Stimulated activated CD4-positive, alpha-beta T cell treated with anti-CD3 and anti-CD28 coated beads, Interleukin-1b, Interleukin-23, amount 100 ng/mL, for 48 hours (primary cell): ENCODE measurements at regions not wholly inside any gene's neighbourhood (a gene's known extent, or its start where the extent isn't known, plus 50 kb on each side); places are given as distances from the start of the nearest gene placed in this dataset.

Experiments used
- DNase-seq: peaks from one replicate; pipeline ENCODE4 v3.0.0-alpha.2; 2020

- peak; percentile 20 for DNase-seq
Measured at GRCh38 chr10:7507887-7508726, 97.3 kb upstream of the SFMBT2 start.

DNA sequence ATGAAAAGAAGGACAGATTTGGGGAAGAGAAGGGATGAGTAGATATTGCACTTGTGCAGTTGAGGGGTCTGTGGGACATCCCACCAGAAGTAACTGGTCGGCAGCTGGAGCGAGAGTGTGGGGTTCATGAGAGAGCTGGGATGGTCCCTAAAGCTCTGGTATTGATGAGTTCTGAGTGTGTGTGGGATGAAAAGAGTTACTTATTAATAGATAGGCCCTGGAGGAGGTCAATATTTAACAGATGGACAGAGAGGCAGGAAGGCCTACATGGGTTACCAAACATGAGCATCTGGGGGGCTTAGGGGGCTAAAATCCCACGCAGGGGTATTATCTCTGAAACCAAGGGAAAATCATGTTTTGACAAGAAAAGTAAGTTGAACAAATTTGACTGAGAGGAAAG, 95.7 kb upstream of the SFMBT2 start:
- DNase-seq = no peak

DNA sequence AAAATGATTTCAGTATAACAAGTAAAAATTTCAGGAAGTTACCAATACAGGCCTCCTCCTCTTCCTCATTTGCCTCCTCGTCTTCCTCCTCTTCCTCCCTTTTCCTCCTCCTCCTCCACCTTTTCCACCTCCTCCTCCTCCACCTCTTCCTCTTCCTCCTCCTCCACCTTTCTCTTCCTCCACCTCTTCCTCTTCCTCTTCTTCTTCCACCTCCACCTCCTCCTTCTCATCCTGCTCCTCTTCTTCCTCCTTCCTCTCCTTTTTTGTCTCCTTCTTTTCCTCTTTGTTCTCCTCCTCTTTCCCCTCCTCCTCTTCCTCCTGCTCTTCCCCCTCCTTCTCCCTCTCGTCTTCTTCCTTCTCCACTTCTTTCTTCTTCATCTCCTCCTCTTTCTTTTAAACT, 94.4 kb upstream of the SFMBT2 start:
- DNase-seq = no peak

DNA sequence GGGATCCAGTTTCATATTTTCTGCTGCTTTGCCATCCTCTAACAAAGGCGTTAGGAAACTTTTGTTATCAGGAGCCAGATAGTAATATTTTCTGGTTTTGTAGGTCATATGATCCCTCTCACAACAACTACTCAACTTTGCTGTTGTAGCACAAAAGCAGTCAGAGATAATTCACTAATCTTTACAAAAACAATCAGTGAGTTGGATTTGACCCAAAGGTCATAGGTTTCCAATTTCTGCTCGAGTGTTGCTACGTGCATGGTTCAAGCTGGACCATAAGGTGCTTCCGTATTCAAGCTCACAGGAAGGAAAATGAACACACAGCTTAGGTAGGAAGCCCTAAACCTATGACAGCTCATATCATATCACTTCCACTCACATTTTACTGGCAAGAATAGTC, 92.4 kb upstream of the SFMBT2 start:
- no peak for DNase-seq

DNA sequence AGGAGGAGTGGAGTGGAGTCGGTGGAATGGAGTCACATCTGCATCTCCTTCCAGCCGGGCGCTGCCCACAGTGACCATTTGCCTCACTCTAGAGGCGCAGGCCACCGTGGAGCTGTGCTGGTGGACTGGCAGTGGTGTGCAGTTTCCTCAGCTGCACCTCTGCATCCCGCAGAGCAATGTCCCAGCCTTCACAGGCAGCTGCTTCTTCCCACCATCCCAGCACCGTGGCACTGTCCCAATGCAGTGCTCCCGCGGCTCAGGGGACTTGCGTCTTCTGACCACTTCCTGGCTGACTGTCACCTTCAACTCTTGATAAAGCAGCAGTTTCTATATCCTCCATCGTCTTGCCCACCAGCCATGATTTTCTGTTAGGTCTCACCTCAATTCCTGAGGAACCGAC, 90.3 kb upstream of the SFMBT2 start:
- no peak for DNase-seq

GRCh38 chr10:7498111-7498510, 87.3 kb upstream of the SFMBT2 start:
- no peak for DNase-seq

DNA sequence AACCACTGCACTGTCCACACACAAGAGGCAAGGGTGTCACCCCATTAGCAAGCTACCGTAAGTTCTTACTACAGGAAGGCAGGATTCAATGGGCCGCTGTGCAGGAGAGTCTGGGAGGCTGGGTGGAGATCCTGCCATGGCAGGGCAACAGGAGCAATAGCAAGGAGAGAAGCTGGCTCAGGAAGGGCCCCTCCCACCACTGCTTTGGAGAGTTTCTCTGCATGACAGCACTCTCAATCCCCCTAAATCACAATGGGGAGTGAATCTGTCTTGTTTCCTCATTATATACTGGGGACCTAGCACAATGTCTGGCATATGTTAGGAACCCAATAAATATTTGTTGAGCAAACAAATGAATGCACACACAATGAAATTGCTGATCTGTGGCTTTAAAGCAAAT, 83.2 kb upstream of the SFMBT2 start:
- DNase-seq = no peak

DNA sequence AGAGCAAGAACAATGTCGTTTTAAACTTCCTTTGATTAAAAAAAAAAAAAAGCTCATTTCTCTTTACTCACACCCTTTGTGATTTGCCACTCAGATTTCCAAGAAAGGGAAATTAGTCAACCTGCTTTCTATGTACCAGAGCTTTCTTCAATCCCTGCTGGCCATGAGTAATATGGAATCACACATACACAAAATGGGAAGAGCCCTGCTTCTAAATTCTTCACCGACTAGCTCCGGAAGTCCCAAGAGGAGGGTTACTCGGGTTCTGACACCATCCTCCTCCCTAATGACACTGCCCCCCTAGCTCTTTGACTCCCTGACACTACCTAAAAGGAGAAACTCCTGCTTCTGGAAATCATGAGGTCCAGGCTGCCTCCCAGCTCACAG, 81.8 kb upstream of the SFMBT2 start:
- no peak for DNase-seq

GRCh38 chr10:7491949-7492659, 81.3 kb upstream of the SFMBT2 start:
- DNase-seq = no peak

DNA sequence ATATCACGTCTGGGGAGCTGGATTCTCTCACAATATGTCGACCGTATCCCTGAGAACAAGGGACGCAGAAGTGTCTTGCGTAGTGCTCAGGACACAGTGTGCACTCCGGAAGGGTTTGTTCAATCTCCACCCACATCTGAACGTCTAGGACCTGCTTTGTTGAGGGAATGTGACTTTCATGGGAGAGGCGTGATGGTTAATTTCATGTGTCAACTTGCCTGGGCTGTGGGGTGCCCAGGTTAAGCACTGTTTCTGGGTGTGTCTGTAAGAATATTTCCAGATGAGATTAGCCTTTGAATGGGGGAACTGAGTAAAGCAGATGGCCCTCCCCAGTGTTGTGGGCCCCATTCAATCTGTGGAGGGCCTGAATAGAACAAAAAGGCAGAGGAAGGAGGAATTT, 80.4 kb upstream of the SFMBT2 start:
- no peak for DNase-seq

- DNase-seq = no peak
Measured at GRCh38 chr10:7488418-7488829, 77.6 kb upstream of the SFMBT2 start.

DNA sequence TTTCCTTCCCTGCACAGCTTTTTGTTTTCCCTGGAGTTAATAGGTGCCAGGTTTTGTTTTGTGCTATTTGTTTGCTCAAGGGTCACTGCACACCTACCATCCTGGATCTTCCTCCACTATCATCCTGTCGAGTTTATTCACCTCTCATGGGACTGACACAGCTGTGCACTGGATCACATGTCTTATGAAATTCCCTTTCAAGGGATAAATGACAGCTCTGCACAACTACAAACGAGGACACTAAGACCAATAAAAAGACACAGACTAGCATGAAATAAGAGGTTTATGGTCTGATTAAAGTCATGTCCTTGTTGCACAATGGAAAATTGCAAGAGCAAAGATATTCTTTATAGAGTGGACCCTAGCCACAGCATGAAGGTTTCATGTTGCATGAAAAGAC, 76.7 kb upstream of the SFMBT2 start:
- no peak for DNase-seq

GRCh38 chr10:7486528-7486927, 75.7 kb upstream of the SFMBT2 start:
- DNase-seq = no peak

DNA sequence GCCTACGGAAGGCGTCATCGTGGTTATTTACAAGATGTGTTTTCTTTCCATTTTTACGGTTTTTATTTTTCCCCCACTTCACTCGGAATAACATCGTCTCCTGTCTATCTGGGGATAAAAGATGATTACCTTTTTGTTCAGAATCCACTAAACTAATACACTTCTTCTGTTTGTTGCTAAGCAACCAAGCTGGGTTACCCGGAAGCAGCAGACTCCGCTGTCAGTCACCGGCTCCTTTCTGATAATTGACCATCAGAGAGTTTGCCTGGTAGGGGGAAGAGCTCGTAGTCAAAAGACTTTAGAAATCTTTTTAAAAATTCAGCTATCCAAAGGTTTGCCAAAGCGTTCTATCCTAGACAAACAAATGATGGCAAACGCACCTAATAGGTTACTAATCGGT, 75.0 kb upstream of the SFMBT2 start:
- no peak for DNase-seq

DNA sequence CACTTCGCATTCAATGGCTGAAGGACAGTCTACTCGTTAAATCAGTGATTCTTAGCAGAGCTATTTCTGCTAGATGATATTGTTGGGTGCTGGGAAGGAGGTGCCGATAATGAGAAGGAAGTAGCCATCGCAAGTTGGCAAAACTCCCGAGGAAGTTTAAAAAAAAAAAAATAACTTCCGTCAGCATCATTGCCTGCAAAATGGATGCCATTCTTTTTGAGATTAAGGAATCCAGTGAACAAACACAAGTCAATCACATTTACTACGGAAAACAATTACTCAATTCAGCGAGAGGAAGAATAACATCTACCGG, 74.4 kb upstream of the SFMBT2 start:
- no peak for DNase-seq

DNA sequence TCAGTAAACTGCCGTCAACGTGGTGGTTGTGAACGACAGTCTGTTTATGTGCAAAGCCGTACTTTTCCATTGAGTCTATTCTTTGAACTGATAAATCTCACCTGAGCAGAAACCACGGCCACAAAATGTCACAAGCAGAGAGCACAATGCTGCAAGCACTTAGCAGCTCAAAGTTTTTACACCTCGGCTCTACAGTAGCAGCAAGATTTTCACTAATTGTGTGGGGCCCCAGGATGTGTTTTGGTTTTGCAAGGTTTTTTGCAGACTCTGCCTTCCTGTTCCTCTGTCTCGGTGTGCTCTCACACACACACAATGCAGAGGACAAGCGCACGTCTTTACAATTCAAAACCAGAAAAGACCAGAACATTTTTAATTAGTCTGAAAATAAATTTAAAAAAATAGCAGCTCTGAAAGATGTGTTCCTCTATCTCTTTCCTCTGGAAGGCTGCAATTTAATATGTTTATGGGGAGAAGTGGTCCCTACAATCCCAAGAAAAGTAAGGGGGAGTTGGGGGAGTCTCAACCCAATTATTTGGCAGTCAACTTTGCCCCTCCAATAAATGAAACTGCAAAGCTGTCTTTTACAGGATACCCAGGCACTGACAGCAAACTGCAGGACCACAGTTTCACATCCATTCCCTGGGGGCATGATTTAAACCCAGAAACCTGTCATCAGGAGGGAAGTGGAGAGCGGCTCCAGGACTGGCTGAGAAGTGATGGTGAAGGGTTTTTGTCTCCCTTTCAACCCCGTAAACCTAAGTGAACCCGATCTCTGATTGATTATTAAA, 73.8 kb upstream of the SFMBT2 start:
- DNase-seq = peak; percentile 35

GRCh38 chr10:7483848-7484247, 73.0 kb upstream of the SFMBT2 start:
- no peak for DNase-seq

DNA sequence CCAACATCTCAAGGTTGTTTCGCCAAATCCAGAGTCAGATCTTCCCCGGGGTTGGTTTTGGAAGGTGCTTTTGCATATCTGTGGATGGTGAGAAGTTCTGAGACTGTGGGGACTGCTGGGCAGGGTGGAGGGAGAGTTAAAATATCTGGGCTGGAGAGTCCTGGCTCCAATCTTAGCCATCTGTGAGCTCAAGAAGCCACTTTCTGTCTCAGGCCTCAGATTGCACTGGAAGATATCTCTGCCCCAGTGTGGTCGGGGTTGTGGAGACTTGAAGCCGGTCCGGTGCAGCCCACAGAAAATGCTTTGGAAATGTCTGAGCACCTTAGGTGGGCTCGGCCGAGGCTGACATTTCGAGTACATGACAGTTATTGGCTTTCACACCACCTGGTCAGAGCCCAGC, 72.2 kb upstream of the SFMBT2 start:
- no peak for DNase-seq

DNA sequence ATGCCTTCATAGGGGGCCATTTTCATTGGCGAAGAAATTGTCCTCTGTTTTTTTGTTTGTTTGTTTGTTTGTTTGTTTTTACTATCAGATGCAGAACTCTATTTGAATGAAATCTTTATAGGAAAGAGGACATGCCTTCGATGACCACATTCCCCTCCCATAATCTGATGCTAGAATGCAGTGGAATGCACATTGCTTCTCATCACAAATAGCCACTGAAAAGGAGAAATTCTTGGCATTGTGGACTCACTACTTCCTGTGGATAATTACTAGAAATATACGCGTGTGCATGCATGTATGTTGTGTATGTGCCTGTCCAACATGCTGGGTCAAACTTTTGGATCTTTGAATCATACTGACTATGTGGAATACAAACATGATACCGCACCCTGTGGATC, 70.5 kb upstream of the SFMBT2 start:
- no peak for DNase-seq

GRCh38 chr10:7480742-7481367, 70.0 kb upstream of the SFMBT2 start:
- no peak for DNase-seq

DNA sequence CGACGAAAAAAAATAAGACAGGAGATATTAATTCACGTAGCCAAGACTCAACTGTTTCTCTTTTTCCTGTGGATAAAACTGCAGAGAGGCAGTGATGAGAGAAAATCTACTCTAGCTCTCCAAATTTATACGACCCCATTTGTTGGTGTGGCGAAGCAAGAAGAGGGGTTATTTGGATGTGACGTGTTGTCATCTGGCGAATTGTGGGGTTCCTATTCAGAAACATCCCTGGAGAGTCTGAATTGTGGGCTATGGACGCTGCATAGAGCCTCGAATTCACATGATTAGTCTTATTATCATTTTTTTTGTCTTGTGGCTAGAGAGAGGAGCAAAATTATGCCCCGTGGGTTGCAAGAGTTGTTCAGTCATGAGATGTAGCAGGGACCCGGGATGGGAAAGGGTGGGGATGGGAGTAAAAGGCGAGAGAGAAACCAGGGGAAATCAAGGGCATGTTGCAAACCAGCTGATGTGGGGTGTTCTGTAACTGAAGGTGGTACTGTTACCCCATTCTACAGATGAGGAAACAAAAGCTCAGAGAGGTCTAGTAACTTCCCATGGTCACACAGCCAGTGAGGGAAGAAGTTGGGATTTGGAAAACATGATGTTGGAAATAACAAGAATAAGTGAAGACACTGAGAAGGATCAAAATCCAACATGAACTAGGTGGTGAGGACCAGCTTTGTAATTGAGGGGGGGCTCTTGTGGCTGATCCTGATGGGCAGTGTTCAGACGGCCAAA, 69.2 kb upstream of the SFMBT2 start:
- no peak for DNase-seq

DNA sequence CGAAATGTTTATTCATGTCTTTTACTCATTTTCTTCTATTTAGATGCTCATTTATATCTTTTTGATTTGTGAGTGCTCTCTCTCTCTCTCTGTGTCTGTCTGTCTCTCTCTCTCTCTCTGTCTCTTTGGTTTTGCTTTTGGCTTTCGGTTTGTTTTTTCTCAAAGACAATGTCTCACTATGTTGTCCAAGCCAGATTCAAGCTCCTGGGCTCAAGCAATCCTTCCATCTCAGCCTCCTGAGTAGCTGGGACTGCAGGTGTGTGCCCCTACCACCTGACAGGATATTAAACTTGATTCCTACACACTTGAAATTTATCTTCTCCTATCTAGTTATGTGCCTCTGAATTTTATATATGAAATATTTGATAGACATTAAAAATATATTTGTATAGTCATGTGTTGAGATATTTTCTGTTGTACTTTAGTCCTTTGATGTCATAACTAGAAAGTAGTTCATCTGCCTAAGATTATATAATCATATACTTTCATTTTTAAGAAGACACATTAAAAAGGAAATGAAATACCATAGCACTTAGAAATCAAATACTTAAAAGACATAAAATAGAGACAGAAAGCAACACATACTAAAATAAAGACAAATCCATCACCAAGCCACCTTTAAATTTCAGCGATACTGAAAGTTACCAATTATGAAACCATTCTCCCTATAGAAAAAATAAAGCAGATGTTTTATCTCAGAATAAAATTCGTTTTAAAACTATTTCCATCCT, 68.1 kb upstream of the SFMBT2 start:
- no peak for DNase-seq
